CD14-positive monocyte (primary cell): ENCODE measurements at regions not wholly inside any gene's neighbourhood (a gene's known extent, or its start where the extent isn't known, plus 50 kb on each side); places are given as distances from the start of the nearest gene placed in this dataset.

ENCODE experiments used
- DNase-seq, 3 donors: peaks; one replicate each; pipeline ENCODE4 v3.0.0-alpha.2; 2011 to 2022
- H2AFZ ChIP-seq: 2 replicates; pipeline ENCODE4 v1.6.0; 2012; ENCODE audit warnings: mild to moderate bottlenecking, low read depth, low read length, inconsistent platforms; ENCODE audit not compliant: insufficient read depth, poor library complexity, severe bottlenecking
- H3K27ac ChIP-seq, 2 donors: 1 replicate in 1 of 2; 2 replicates in 1 of 2; pipeline ENCODE4 v1.5.1; 2012 to 2013; ENCODE audit warnings: low read length in 2 of 2, control low read depth in 1 of 2, inconsistent platforms in 1 of 2, low read depth in 1 of 2, mild to moderate bottlenecking in 1 of 2
- H3K27me3 ChIP-seq, 2 donors: one replicate each; pipeline versions ENCODE4 v1.6.0 to v1.6.1; 2011 to 2013; ENCODE audit warnings: low read length in 2 of 2; ENCODE audit not compliant: control insufficient read depth in 2 of 2, insufficient read depth in 2 of 2
- H3K36me3 ChIP-seq, 2 donors: replicated peaks in 1 of 2; 1 replicate in 1 of 2; 2 replicates in 1 of 2; pipeline versions ENCODE4 v1.5.1 to v1.6.1; 2012 to 2013; ENCODE audit warnings: low read length in 2 of 2, control low read depth in 1 of 2, inconsistent platforms in 1 of 2, mild to moderate bottlenecking in 1 of 2; ENCODE audit not compliant: insufficient read depth in 2 of 2, control insufficient read depth in 1 of 2
- H3K4me1 ChIP-seq, 2 donors: 1 replicate in 1 of 2; 2 replicates in 1 of 2; pipeline versions ENCODE4 v1.5.1 to v1.6.1; 2012 to 2013; ENCODE audit warnings: low read length in 2 of 2, control low read depth in 1 of 2, inconsistent platforms in 1 of 2, mild to moderate bottlenecking in 1 of 2, moderate library complexity in 1 of 2; ENCODE audit not compliant: insufficient read depth in 2 of 2, control insufficient read depth in 1 of 2
- H3K4me2 ChIP-seq: replicated peaks from 2 replicates; pipeline ENCODE3; 2012; ENCODE audit warnings: low read length, moderate library complexity, mild to moderate bottlenecking; ENCODE audit not compliant: poor library complexity, severe bottlenecking; ENCODE audit errors: extremely low read depth
- H3K4me3 ChIP-seq, 3 experiments: fragments of 200-600 bp in 1 of 3; sonication (generic) in 1 of 3; replicated peaks in 1 of 3; 1 replicate in 2 of 3; 2 replicates in 1 of 3; pipeline ENCODE4 v1.5.1; 2011 to 2013; ENCODE audit warnings: low read length in 3 of 3, mild to moderate bottlenecking in 3 of 3, control low read depth in 2 of 3, low read depth in 2 of 3, inconsistent platforms in 1 of 3, moderate library complexity in 1 of 3
- H3K79me2 ChIP-seq: 2 replicates; pipeline ENCODE4 v1.6.0; 2012; ENCODE audit warnings: mild to moderate bottlenecking, control low read depth, inconsistent platforms, low read length, moderate library complexity; ENCODE audit not compliant: insufficient read depth
- H3K9ac ChIP-seq: 2 replicates; pipeline ENCODE4 v1.6.0; 2017; ENCODE audit warnings: low read length, mild to moderate bottlenecking; ENCODE audit not compliant: insufficient read depth, poor library complexity, severe bottlenecking
- H3K9me3 ChIP-seq, 2 donors: replicated peaks in 1 of 2; 1 replicate in 1 of 2; 2 replicates in 1 of 2; pipeline versions ENCODE4 v1.5.1 to v1.6.1; 2012 to 2013; ENCODE audit warnings: low read length in 2 of 2, control low read depth in 1 of 2; ENCODE audit not compliant: control insufficient read depth in 1 of 2, insufficient read depth in 1 of 2
- H4K20me1 ChIP-seq: 2 replicates; pipeline ENCODE4 v1.6.0; 2012; ENCODE audit warnings: mild to moderate bottlenecking, low read length, control low read depth, moderate library complexity; ENCODE audit not compliant: insufficient read depth
- H3K27ac Mint-ChIP-seq, 7 donors: one replicate each; pipeline ENCODE4 v1.8.0; 2020; ENCODE audit warnings: mild to moderate bottlenecking in 7 of 7, mixed read lengths in 7 of 7, moderate library complexity in 6 of 7, inconsistent platforms in 2 of 7
- H3K27me3 Mint-ChIP-seq, 3 donors: one replicate each; pipeline ENCODE4 v1.8.0; 2021 to 2022; ENCODE audit warnings: low read depth in 3 of 3, mild to moderate bottlenecking in 3 of 3, mixed read lengths in 3 of 3, moderate library complexity in 3 of 3, inconsistent platforms in 1 of 3
- H3K36me3 Mint-ChIP-seq, 2 donors: one replicate each; pipeline ENCODE4 v1.8.0; 2020; ENCODE audit warnings: mixed read lengths in 2 of 2, inconsistent platforms in 1 of 2, mild to moderate bottlenecking in 1 of 2
- H3K4me1 Mint-ChIP-seq: one replicate; pipeline ENCODE4 v1.8.0; 2020; ENCODE audit warnings: mild to moderate bottlenecking, mixed read lengths
- H3K4me3 Mint-ChIP-seq, 2 donors: one replicate each; pipeline ENCODE4 v1.8.0; 2020; ENCODE audit warnings: mild to moderate bottlenecking in 2 of 2, mixed read lengths in 2 of 2, moderate library complexity in 1 of 2
- H3K9me3 Mint-ChIP-seq, 7 donors: one replicate each; pipeline ENCODE4 v1.8.0; 2020 to 2022; ENCODE audit warnings: mixed read lengths in 7 of 7, mild to moderate bottlenecking in 6 of 7, moderate library complexity in 6 of 7, inconsistent platforms in 2 of 7
- WGBS: methylation state at CpG from one replicate; pipeline ENCODE4 v1.1.5; 2013; ENCODE audit warnings: missing lambda C conversion rate; ENCODE audit not compliant: insufficient coverage; 5-methylcytosine and 5-hydroxymethylcytosine counted together
- intact Hi-C, 2 donors: fragments of 100-400 bp; cut with micrococcal nuclease; formaldehyde crosslinking; loops; one replicate each; pipeline versions ENCODE4 v1.15.0 to v1.15.1; 2023
- TF ChIP-seq, protein P1 (sequence below): fragments of 200-600 bp; IDR thresholded peaks from one replicate; pipeline ENCODE4 v1.8.0; 2022; ENCODE audit warnings: antibody characterized with exemption, mild to moderate bottlenecking

DNA sequence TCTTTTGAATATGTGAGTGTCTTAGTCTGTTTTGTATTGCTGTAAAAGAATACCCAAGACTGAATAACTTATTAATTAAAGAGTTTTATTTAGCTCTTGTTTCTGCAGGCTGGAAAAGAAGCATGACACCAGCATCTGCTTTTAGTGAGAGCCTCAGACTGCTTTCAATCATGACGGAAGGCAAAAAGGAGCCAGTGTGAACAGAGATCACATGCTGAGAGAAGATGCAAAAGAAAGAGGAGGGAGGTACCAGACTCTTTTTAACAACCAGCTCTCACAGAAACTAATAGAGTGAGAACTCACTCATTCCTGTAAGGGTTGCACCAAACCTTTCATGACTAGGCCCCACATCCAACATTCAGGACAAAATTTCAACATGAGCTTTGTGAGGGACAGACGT lies 101.6 kb upstream of the HNMT start:
- Histone ChIP-seq H3K79me2 (no peaks in the 10 kb centered on the region), H3K4me2 (no peak overlapping the region), H2AFZ (no peak overlapping the region), H4K20me1 (no peaks in the 10 kb centered on the region), H3K36me3 (no peaks in the 10 kb centered on the region), H3K9ac (no peak overlapping the region), H3K4me1 (no peaks in the 10 kb centered on the region), H3K4me3 (no peak overlapping the region), H3K27ac (no peak overlapping the region), H3K27me3 (no peaks in the 10 kb centered on the region), H3K9me3 (no peaks in the 10 kb centered on the region)
- H3K27ac Mint-ChIP-seq: no peak overlapping the region
- H3K36me3 Mint-ChIP-seq: no peaks in the 10 kb centered on the region
- intact Hi-C loops: no loop called here
- no peak overlapping the region for H3K4me3 Mint-ChIP-seq
- 100% methylated on average over 1 of the region's 2 CpGs for WGBS
- H3K4me1 Mint-ChIP-seq: no peaks in the 10 kb centered on the region
- DNase-seq: no peak
- peaks cover 0 to 2% (median 2%) of the 10 kb centered on the region in 3 donors for H3K27me3 Mint-ChIP-seq
- H3K9me3 Mint-ChIP-seq: no peaks in the 10 kb centered on the region
- TF ChIP-seq, protein P1, sequence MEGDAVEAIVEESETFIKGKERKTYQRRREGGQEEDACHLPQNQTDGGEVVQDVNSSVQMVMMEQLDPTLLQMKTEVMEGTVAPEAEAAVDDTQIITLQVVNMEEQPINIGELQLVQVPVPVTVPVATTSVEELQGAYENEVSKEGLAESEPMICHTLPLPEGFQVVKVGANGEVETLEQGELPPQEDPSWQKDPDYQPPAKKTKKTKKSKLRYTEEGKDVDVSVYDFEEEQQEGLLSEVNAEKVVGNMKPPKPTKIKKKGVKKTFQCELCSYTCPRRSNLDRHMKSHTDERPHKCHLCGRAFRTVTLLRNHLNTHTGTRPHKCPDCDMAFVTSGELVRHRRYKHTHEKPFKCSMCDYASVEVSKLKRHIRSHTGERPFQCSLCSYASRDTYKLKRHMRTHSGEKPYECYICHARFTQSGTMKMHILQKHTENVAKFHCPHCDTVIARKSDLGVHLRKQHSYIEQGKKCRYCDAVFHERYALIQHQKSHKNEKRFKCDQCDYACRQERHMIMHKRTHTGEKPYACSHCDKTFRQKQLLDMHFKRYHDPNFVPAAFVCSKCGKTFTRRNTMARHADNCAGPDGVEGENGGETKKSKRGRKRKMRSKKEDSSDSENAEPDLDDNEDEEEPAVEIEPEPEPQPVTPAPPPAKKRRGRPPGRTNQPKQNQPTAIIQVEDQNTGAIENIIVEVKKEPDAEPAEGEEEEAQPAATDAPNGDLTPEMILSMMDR: no peak

DNA sequence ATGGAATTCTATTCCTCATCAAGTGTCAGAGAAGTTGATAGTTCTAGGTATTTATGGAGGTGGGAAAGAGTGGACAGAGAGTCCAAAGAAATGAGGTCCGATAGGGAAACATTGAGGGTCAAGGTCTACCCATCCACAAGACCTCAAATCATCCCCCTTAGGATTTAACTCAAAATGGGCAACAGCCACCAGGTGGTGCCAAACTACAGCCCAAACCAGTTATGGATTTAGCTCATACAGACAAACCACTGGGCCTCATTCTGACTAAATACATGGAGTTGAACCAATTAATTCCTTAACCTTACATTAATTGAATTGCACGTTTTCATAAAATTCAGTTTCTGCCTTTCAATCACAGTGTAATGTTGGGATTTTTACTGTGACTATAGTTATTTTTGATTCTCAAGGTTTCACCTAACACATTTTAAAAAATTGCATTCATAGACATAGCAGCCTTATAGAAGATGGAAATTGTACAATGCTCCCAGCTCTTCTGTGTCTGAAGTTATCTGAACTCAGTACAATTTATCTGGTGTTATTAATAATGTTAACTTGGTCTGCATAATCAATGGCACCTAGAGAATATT lies 98.2 kb upstream of the HNMT start:
- Histone ChIP-seq H4K20me1 (no peaks in the 10 kb centered on the region), H3K4me2 (no peak overlapping the region), H3K79me2 (no peaks in the 10 kb centered on the region), H3K36me3 (no peaks in the 10 kb centered on the region), H2AFZ (no peak overlapping the region), H3K9ac (no peak overlapping the region), H3K4me3 (no peak overlapping the region), H3K27ac (no peak overlapping the region), H3K4me1 (no peaks in the 10 kb centered on the region), H3K9me3 (no peaks in the 10 kb centered on the region), H3K27me3 (no peaks in the 10 kb centered on the region)
- no CpG with 5 or more reads among the region's 2 CpGs for WGBS
- TF ChIP-seq, protein P1: peak; percentile 67
- Mint-ChIP-seq H3K27me3 (peaks cover 0 to 2% (median under 1%) of the 10 kb centered on the region in 3 donors), H3K4me1 (no peaks in the 10 kb centered on the region), H3K9me3 (no peaks in the 10 kb centered on the region), H3K4me3 (no peak overlapping the region), H3K27ac (no peak overlapping the region), H3K36me3 (no peaks in the 10 kb centered on the region)
- peak; percentile 10 to 19 (median 17) for DNase-seq
- intact Hi-C loops: no loop called here
